ENCODE measurements at regions not wholly inside any gene's neighbourhood (a gene's known extent, or its start where the extent isn't known, plus 50 kb on each side); places are given as distances from the start of the nearest gene placed in this dataset.
"Not testable (repeated sequence)": the region's sequence is repeated elsewhere in the genome, so short reads cannot be mapped to it uniquely, and the experiment has no call there.

DNA sequence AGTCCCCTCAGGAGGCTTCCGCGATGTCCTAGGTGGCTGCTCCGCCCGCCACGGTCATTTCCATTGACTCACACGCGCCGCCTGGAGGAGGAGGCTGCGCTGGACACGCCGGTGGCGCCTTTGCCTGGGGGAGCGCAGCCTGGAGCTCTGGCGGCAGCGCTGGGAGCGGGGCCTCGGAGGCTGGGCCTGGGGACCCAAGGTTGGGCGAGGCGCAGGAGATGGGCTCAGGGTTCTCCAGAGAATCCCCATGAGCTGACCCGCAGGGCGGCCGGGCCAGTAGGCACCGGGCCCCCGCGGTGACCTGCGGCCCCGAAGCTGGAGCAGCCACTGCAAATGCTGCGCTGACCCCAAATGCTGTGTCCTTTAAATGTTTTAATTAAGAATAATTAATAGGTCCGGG is 132.1 kb downstream of the POTEM start:
- in situ Hi-C loops (cut with HindIII; ENCODE audit: low pct_unique_long_range_greater_than_20kb, low sequenced_read_pairs); DNase-seq (ENCODE audit: low read depth, low spot score): not testable (repeated sequence)

DNA sequence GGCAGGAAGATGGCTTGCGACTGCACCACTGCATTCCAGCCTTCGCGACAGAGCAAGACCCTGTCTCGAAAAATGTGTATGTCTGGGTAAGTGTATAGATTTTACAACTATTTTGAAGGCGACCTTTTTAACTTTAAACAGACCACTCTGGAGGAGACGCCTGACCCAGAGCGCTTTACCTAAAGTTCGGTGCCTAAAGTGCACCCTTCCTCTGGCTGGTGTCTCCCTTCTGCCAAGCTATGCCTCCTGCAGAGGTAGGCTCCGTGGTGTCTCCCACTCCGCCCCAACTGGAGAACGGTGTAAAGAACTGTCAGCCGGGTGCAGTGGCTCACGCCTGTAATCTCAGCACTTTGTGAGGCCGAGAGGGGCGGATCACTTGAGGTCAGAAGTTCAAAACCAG is 132.7 kb downstream of the POTEM start:
- DNase-seq (ENCODE audit: low read depth, low spot score); in situ Hi-C loops (cut with HindIII; ENCODE audit: low pct_unique_long_range_greater_than_20kb, low sequenced_read_pairs): not testable (repeated sequence)

GRCh38 chr14:19105551-19105950 is 138.3 kb downstream of the POTEM start:
- in situ Hi-C loops (cut with HindIII; ENCODE audit: low pct_unique_long_range_greater_than_20kb, low sequenced_read_pairs); DNase-seq (ENCODE audit: low read depth, low spot score): not testable (repeated sequence)

GRCh38 chr14:19109887-19110286 is 142.7 kb downstream of the POTEM start:
- DNase-seq (ENCODE audit: low read depth, low spot score); in situ Hi-C loops (cut with HindIII; ENCODE audit: low pct_unique_long_range_greater_than_20kb, low sequenced_read_pairs): not testable (repeated sequence)

GRCh38 chr14:19120383-19120782 is 153.1 kb downstream of the POTEM start:
- DNase-seq (ENCODE audit: low read depth, low spot score); in situ Hi-C loops (cut with HindIII; ENCODE audit: low pct_unique_long_range_greater_than_20kb, low sequenced_read_pairs): not testable (repeated sequence)

DNA sequence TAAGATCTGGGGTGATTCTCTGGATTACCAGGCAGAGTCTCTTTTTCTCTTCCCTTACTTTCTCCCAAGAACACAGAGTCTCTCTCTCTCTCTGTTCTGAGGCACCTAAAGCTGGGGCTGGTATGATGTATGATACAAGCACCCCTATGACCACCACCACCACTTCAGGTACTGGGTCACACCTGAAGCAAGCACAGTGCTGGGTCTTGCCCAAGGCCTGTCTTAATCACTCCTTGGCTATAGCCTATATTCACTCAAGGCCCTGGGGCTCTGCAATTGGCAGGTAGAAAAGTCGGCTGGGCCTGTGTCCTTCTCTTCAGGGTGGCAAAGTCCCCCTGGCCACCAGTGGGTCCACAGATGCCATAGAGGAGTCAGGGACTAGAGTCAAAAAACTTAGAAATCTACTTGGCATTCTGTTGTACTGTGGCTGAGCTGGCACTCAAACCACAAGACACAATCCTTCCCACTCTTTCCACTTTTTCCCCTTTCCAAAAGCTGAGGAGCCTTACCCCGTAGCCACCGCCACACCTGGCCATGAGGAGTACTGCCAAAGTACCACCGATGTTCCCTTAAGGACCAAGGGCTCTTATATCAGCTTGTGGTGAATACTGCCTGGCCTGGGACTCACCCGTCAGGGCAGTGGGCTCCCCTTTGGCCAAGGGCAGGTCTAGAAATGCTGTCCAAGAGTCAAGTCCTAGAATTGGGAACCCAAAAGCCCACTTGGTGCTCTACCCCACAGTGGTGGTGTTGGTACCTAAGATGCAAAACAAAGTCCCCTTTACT is 159.2 kb downstream of the POTEM start:
- in situ Hi-C loops (cut with HindIII; ENCODE audit: low pct_unique_long_range_greater_than_20kb, low sequenced_read_pairs); DNase-seq (ENCODE audit: low read depth, low spot score): not testable (repeated sequence)

DNA sequence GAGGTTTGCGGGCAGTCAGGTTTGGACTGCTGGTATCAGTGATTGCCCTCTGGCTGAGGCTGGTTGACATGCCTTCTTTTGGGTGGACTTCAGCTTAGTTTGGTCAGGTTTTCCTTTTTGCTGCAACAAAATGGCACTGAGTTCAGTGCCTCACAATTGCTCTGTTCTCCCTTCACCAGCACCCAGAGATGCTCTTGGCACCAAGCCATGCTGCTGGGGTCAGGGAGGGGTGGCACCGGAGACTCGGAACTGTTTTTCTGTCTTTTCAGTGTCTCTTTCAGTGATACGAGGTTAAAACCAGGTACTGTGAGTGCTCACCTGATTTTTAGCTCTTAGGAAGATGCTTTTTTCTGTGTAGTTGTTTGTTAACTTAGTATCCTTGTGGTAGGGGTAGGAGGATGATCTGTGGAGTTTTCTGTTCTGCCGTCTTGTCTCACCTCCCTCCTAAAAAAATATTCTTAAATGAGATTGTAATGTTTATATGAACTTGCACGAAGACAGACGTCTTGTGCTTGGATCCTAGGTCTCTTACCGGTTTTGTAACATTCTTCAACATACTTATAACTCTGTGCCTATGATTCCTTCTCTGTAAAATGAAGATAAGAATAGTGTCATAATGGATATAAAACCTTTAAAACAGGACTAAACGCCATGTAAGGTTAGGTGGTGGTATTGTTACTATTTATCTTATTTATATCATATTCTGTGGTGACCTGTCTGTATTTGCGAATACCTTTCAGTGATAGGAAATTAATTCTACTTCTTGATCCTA is 160.6 kb downstream of the POTEM start:
- DNase-seq (ENCODE audit: low read depth, low spot score); in situ Hi-C loops (cut with HindIII; ENCODE audit: low pct_unique_long_range_greater_than_20kb, low sequenced_read_pairs): not testable (repeated sequence)

DNA sequence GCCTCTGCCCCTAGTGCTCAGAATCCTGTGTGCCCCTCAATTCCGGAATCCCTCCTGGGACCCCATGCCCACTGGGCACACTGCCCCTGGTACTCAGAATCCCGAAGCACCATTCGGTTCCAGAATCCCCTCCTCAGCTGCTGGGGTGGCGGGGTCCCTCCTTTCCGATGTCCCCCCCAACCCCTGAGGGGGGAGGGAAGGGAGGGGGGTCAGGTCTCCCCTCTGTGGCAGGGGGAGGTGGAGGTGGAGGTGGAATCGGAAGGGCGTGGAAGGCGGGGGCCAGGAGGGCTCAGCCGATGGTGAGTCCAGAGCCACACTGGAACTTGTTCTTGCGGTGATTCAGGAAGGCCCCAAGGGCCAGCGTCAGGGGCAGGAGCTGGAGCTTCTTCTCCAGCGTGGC is 164.3 kb downstream of the POTEM start:
- in situ Hi-C loops (cut with HindIII; ENCODE audit: low pct_unique_long_range_greater_than_20kb, low sequenced_read_pairs); DNase-seq (ENCODE audit: low read depth, low spot score): not testable (repeated sequence)

DNA sequence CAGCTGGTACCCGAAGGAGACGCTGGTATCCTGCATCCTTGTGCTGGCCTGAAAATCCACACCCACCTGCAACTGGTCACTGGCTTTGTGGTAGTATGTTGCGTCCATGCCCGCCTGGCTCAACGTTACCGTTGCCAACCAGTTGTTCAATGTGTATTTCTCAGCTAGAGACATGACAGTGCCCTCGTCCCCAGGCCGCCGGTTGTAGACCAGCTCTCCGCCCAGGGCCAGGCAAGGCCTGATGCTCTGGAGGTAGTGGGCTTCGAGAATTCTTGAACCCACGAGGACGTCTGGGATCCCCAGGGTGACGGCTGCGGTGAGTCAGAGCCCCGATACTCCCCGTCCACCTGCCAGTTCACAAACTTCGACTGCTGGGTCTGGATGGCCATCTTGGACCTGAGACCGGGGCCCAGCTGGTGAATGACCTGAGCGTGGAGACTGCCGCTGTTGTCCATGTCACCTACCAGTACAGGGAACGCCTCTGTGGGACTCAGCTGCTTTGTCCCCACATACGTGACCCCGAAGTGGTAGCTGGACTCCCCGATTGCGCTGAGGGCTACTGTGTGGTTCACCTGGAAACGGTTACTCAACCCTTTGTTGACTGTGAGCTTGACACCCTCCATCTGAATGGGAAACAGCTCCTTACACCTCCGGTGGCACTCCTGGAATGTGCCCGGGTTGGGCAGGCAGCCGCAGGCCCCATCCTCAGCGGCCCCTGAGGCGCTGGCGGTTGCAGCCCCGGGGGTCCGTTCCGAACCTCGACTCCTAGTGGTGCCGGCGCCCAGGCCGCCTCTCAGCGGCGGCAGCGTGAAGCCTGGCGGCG is 165.0 kb downstream of the POTEM start:
- DNase-seq (ENCODE audit: low read depth, low spot score); in situ Hi-C loops (cut with HindIII; ENCODE audit: low pct_unique_long_range_greater_than_20kb, low sequenced_read_pairs): not testable (repeated sequence)

DNA sequence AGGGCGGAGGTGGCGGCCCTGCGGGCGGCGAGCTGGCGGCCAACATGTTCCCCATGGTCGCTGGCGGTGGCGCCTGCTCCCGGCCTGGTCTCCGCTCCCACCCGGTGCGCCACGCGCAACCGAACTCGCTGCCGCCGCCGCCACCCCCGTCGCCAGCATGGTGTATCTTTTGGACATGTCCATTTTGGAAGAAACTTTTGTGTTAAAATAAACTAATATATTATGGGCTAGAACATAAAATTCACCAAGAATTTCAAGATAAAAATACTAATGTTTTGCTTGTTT is 165.5 kb downstream of the POTEM start:
- in situ Hi-C loops (cut with HindIII; ENCODE audit: low pct_unique_long_range_greater_than_20kb, low sequenced_read_pairs); DNase-seq (ENCODE audit: low read depth, low spot score): not testable (repeated sequence)

- DNase-seq (ENCODE audit: low read depth, low spot score); in situ Hi-C loops (cut with HindIII; ENCODE audit: low pct_unique_long_range_greater_than_20kb, low sequenced_read_pairs): not testable (repeated sequence)
Observed at GRCh38 chr14:19157106-19157709, 190.0 kb downstream of the POTEM start.

DNA sequence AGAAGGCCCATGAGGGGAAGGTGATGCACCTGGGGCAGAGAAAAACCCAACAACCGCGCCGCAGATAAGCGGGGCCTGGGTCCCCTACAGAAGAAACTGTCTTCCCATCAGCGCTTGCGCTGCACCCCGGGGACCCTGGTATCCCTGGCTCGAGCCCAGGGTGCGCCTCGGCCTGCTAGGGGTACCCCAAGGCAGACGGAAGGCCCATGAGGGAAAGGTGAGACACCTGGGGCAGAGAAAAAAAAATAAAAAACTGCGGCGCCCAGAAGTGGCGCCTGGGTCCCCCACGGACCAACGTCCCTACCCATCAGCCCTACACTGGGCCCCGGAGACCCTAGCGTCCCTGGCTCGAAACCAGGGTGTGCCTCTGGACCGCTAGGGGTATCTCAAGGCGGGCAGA is 190.8 kb downstream of the POTEM start:
- in situ Hi-C loops (cut with HindIII; ENCODE audit: low pct_unique_long_range_greater_than_20kb, low sequenced_read_pairs); DNase-seq (ENCODE audit: low read depth, low spot score): not testable (repeated sequence)

DNA sequence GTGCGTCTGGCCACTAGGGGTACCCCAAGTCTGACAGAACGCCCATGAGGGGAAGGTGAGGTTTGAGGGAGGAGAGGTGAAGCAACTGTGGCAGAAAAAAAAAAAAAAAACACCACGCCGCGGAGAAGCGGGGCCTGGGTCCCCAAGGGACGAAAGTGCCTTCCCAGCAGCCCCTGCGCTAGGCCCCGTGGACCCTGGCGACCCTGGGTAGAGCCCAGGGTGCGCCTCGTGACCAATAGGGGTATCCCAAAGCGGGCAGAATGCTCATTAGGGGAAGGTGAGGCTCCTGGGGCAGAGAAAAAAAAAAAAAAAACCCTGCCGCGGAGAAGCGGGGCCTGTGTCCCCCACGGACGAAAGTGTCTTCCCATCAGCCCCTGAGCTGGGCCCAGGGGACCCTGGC is 191.4 kb downstream of the POTEM start:
- in situ Hi-C loops (cut with HindIII; ENCODE audit: low pct_unique_long_range_greater_than_20kb, low sequenced_read_pairs): not testable (repeated sequence)

GRCh38 chr14:19159003-19159625 is 191.9 kb downstream of the POTEM start:
- DNase-seq (ENCODE audit: low read depth, low spot score); in situ Hi-C loops (cut with HindIII; ENCODE audit: low pct_unique_long_range_greater_than_20kb, low sequenced_read_pairs): not testable (repeated sequence)

More for the DNA sequence above, 191.4 kb downstream of the POTEM start:
- not testable (repeated sequence) for DNase-seq (ENCODE audit: low read depth, low spot score)

DNA sequence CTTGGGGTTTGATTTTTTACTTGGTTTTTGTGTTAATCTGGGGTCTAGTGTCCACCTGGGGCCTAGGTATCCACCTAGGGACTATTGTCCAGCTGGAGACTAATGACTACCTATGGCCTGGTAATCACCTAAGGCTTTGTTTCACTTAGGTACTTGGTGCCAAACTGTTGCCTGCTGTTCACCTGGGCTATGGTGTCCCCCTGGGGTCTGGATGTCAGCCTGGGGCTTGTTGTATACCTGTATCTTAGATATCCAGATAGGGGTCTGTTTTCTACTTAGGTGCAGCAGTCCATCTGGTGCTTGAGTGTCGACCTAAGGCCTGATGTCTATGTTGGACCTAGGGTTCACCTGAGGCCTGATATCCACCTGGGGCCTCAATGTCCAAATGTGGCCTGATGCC is 193.1 kb downstream of the POTEM start:
- DNase-seq (ENCODE audit: low read depth, low spot score); in situ Hi-C loops (cut with HindIII; ENCODE audit: low pct_unique_long_range_greater_than_20kb, low sequenced_read_pairs): not testable (repeated sequence)

DNA sequence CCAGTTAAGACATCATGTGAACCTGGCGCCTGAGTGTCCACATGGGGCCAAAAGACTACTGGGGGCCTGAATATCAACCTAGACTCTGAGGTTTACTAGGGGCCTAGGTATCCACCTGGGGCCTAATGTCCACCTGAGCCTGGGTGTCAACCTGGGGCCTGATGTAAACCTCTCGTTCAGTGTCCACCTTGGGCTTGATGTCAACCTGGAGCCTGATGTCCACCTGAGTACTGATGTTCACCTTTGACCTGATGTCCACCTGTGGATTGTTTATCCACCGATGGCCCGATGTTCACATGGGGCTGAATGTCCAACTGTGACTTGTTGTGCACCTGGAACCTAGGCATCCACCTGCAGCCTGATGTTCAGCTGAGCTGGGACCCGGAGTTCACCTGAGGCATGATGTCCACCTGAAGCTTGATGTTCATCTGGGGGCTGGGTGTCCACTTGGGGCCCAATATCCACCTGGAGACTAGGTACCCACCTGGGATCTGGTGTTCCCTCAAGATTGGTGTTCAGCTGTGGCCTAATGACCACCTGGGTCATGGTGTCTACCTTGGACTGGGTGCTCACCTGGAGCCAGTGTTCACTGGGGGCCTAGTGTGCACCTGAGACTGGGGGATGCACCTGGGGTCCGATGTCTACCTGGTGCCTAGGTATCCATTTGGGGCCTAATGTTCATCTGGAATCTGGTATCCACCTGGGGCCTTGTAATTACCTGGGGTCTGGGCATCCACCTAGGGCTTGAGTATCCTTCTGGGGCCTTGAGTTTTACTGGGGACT is 194.2 kb downstream of the POTEM start:
- DNase-seq (ENCODE audit: low read depth, low spot score); in situ Hi-C loops (cut with HindIII; ENCODE audit: low pct_unique_long_range_greater_than_20kb, low sequenced_read_pairs): not testable (repeated sequence)
